ENCODE measurements at regions not wholly inside any gene's neighbourhood (a gene's known extent, or its start where the extent isn't known, plus 50 kb on each side); places are given as distances from the start of the nearest gene placed in this dataset.

DNA sequence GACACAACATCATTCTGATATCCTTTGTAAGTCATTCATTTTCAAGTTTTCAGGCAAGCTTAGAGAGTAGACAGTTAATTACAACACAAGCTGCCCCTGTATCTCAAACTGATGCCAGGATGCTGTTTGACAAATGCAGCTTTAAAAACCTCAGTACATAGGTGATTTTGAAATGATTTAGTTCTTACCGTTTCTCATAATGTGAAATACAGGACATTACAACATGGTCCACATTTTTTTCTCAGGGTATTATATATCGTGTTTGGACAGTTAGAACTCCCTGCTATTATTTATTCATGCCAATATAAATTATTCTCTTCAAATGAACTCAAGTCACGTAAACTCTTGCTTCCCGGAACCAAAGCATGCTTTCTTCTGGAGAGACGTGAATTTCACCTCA lies 1013.9 kb downstream of the EPHA3 start:
- Histone ChIP-seq H3K4me1 (ENCODE audit: control insufficient read depth in 1 of 2, insufficient read depth in 1 of 2, low read depth in 1 of 2, low read length in 1 of 2) (no peaks in the 10 kb centered on the region), H3K4me3 (ENCODE audit: low read depth in 1 of 2, low read length in 1 of 2) (no peak overlapping the region), H3K27me3 (no peaks in the 10 kb centered on the region), H3K36me3 (no peaks in the 10 kb centered on the region), H3K27ac (no peak overlapping the region), H3K9me3 (no peaks in the 10 kb centered on the region)
- TF ChIP-seq, protein P1, sequence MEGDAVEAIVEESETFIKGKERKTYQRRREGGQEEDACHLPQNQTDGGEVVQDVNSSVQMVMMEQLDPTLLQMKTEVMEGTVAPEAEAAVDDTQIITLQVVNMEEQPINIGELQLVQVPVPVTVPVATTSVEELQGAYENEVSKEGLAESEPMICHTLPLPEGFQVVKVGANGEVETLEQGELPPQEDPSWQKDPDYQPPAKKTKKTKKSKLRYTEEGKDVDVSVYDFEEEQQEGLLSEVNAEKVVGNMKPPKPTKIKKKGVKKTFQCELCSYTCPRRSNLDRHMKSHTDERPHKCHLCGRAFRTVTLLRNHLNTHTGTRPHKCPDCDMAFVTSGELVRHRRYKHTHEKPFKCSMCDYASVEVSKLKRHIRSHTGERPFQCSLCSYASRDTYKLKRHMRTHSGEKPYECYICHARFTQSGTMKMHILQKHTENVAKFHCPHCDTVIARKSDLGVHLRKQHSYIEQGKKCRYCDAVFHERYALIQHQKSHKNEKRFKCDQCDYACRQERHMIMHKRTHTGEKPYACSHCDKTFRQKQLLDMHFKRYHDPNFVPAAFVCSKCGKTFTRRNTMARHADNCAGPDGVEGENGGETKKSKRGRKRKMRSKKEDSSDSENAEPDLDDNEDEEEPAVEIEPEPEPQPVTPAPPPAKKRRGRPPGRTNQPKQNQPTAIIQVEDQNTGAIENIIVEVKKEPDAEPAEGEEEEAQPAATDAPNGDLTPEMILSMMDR (IDR thresholded peaks at IDR 0.05) = no peak

DNA sequence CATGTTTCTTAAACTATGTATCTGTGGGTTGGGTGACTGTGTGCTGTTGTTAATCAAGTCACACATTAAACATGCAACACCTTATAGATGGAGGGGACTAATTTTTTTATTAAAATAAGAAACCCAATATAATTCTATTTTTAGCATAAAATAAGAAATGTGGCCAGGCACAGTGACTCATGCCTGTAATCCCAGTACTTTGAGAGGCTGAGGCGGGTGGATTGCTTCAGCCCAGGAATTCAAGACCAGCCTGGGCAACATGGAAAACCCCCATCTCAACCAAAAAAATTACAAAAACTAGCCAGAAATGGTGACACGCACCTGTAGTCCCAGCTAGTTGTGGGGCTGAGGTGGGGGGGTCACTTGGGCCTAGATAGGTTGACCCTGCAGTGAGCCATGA lies 1021.0 kb downstream of the EPHA3 start:
- Histone ChIP-seq H3K36me3 (no peaks in the 10 kb centered on the region), H3K27me3 (no peaks in the 10 kb centered on the region), H3K27ac (no peak overlapping the region), H3K9me3 (no peaks in the 10 kb centered on the region), H3K4me1 (ENCODE audit: control insufficient read depth in 1 of 2, insufficient read depth in 1 of 2, low read depth in 1 of 2, low read length in 1 of 2) (no peaks in the 10 kb centered on the region), H3K4me3 (ENCODE audit: low read depth in 1 of 2, low read length in 1 of 2) (no peak overlapping the region)
- TF ChIP-seq, protein P1 (IDR thresholded peaks at IDR 0.05) = no peak

DNA sequence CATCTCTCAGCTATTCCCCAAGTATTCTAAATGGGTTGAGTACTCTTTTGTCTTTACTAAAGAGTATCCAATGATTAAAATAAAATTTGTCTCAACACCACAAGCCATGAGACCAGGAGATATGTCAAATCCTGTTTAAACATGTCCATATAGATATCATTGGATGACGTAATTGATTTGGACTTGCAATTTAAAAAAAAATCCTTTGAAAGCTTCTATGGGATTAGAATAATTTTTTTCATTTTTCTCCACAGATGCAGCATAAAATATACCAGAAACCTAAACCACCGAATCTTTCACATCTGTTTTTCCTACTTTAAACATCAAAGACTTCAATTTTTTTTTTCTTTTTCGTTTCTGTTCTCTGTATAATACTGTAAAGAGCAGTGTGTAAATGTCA lies 1022.3 kb downstream of the EPHA3 start:
- Histone ChIP-seq H3K27ac (no peak overlapping the region), H3K9me3 (no peaks in the 10 kb centered on the region), H3K27me3 (no peaks in the 10 kb centered on the region), H3K4me1 (ENCODE audit: control insufficient read depth in 1 of 2, insufficient read depth in 1 of 2, low read depth in 1 of 2, low read length in 1 of 2) (no peaks in the 10 kb centered on the region), H3K4me3 (ENCODE audit: low read depth in 1 of 2, low read length in 1 of 2) (no peak overlapping the region), H3K36me3 (no peaks in the 10 kb centered on the region)
- TF ChIP-seq, protein P1 (IDR thresholded peaks at IDR 0.05) = no peak

DNA sequence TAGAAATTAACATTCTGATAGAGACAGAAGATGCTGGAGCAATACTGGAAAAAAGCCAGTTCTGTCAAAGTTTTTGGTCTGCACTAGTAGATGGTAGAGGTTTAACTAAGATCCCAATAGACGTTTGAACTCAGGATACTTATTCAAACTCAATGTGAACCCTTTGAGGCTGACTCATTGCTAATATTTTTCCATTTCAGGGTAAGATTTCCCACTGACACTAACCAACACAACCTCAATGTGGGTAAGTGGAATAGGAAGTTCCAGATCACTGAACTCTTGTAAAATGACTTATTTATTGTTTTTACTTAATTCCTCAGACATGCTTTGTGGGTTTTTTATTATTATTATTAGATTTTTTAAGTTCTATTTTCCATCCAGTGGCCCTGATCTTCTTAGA lies 1024.8 kb downstream of the EPHA3 start:
- Histone ChIP-seq H3K27me3 (no peaks in the 10 kb centered on the region), H3K27ac (no peak overlapping the region), H3K4me3 (ENCODE audit: low read depth in 1 of 2, low read length in 1 of 2) (no peak overlapping the region), H3K9me3 (no peaks in the 10 kb centered on the region), H3K36me3 (no peaks in the 10 kb centered on the region), H3K4me1 (ENCODE audit: control insufficient read depth in 1 of 2, insufficient read depth in 1 of 2, low read depth in 1 of 2, low read length in 1 of 2) (no peaks in the 10 kb centered on the region)
- TF ChIP-seq, protein P1 (IDR thresholded peaks at IDR 0.05) = no peak

DNA sequence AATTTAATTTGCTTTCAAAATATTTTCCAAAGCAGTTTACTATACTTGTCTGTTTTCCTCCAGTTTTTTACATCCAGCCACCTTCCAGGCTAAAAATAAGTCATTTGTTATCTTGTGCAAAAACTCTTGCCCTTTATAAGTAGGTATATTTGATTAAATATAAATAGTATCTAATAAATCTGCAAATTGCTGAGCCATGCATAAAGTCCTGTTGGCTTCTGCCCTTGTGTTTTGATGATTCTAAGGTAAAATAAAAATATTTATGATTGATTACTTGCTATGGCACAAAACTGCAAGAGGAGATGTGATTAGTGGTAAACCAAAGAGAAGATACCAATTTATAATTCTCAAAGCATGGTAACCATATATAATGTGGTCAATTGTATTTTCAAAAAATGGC lies 1026.7 kb downstream of the EPHA3 start:
- H3K27ac ChIP-seq = no peak overlapping the region
- no peaks in the 10 kb centered on the region for H3K27me3 ChIP-seq
- TF ChIP-seq, protein P1 (IDR thresholded peaks at IDR 0.05) = no peak
- H3K4me1 ChIP-seq (ENCODE audit: control insufficient read depth in 1 of 2, insufficient read depth in 1 of 2, low read depth in 1 of 2, low read length in 1 of 2) = no peaks in the 10 kb centered on the region
- no peaks in the 10 kb centered on the region for H3K36me3 ChIP-seq
- no peak overlapping the region for H3K4me3 ChIP-seq (ENCODE audit: low read depth in 1 of 2, low read length in 1 of 2)
- no peaks in the 10 kb centered on the region for H3K9me3 ChIP-seq
